ENCODE measurements at regions not wholly inside any gene's neighbourhood (a gene's known extent, or its start where the extent isn't known, plus 50 kb on each side); places are given as distances from the start of the nearest gene placed in this dataset. TPM values are rescaled to one million over a fixed set of nuclear protein-coding genes. Genes with fewer than 3 reads are reported as not detected.

- Histone ChIP-seq H3K14ac (ENCODE audit: low read length) (no peak overlapping the region), H3K9me3 (replicated peaks in 1 of 2; ENCODE audit: control insufficient read depth in 2 of 2, insufficient read depth in 1 of 2, low read depth in 1 of 2, low read length in 2 of 2) (no peaks in the 10 kb centered on the region), H3K18ac (ENCODE audit: low read length) (no peak overlapping the region), H2BK12ac (ENCODE audit: low read length) (no peak overlapping the region), H3K9ac (ENCODE audit: low read depth, low read length, poor library complexity) (no peak overlapping the region), H3K4me2 (ENCODE audit: insufficient read depth, low read length, poor library complexity, severe bottlenecking) (no peak overlapping the region), H2AFZ (ENCODE audit: low read length) (no peak overlapping the region), H2BK120ac (ENCODE audit: low read depth, low read length) (no peak overlapping the region), H2BK15ac (ENCODE audit: low read length) (no peak overlapping the region), H3K27ac (replicated peaks; ENCODE audit: low read length) (no peak overlapping the region), H3K4ac (ENCODE audit: low read length) (no peak overlapping the region), H3K23ac (ENCODE audit: low read depth, low read length, poor library complexity) (no peak overlapping the region), H3K36me3 (replicated peaks in 1 of 2; ENCODE audit: control insufficient read depth in 2 of 2, insufficient read depth in 2 of 2, low read length in 2 of 2) (no peaks in the 10 kb centered on the region), H4K8ac (ENCODE audit: low read depth, low read length) (no peak overlapping the region), H3K4me3 (ENCODE audit: low read length in 2 of 2) (no peak overlapping the region), H3K4me1 (ENCODE audit: control insufficient read depth in 2 of 2, insufficient read depth in 1 of 2, low read depth in 1 of 2, low read length in 2 of 2) (peaks cover 2 to 13% of the 10 kb centered on the region in 2 donors), H3K79me1 (ENCODE audit: low read depth, low read length) (no peaks in the 10 kb centered on the region), H3K27me3 (ENCODE audit: control insufficient read depth in 3 of 3, insufficient read depth in 3 of 3, low read depth in 1 of 3, low read length in 3 of 3) (peaks cover 0 to 10% (median 0%) of the 10 kb centered on the region in 3 experiments), H2BK5ac (ENCODE audit: low read length) (no peak overlapping the region), H4K91ac (ENCODE audit: low read depth, low read length, poor library complexity) (no peak overlapping the region), H2AK5ac (ENCODE audit: low read depth, low read length) (no peak overlapping the region)
- no CpG with 5 or more reads among the region's 4 CpGs for WGBS, 2 donors (ENCODE audit: extremely low coverage in 2 of 2, insufficient read length in 2 of 2, insufficient replicate concordance in 1 of 2)
- DNase-seq (ENCODE audit: low spot score) = no peak
These were observed 50.1 kb upstream of the ERRFI1 start for GRCh38 chr1:8076176-8076575.

Small RNAs in the stretch of these regions (small RNA-seq; reads per million reads assigned to genes)
- gene RNU1-7P (ENCODE audit: insufficient read depth) = not detected

All from neuronal stem cell (in vitro differentiated cells).